ENCODE measurements at regions not wholly inside any gene's neighbourhood (a gene's known extent, or its start where the extent isn't known, plus 50 kb on each side); places are given as distances from the start of the nearest gene placed in this dataset.

GRCh38 chr6:66896415-66896814, 1189.4 kb upstream of the EYS start:
- no peak overlapping the region for H2AFZ ChIP-seq
- H3K4me2 ChIP-seq = no peak overlapping the region
- no peaks in the 10 kb centered on the region for H3K9me3 ChIP-seq (ENCODE audit: low read depth)
- H3K9me2 ChIP-seq (replicated peaks; ENCODE audit: insufficient read depth) = no peaks in the 10 kb centered on the region
- H3K4me1 ChIP-seq (ENCODE audit: insufficient read depth) = no peaks in the 10 kb centered on the region
- no peaks in the 10 kb centered on the region for H3K36me3 ChIP-seq (replicated peaks; ENCODE audit: insufficient read depth, low read depth)
- no peaks in the 10 kb centered on the region for H3K27me3 ChIP-seq
- H4K20me1 ChIP-seq (ENCODE audit: insufficient read depth, poor library complexity, severe bottlenecking) = no peaks in the 10 kb centered on the region
- H3K27ac ChIP-seq = no peak overlapping the region
- 90% methylated on average over 4 of the region's 5 CpGs for WGBS (ENCODE audit: low lambda C conversion rate, missing lambda C conversion rate)
- TF ChIP-seq EZH2phosphoT487 (IDR thresholded peaks at IDR 0.05; ENCODE audit: low read depth, severe bottlenecking, unreplicated experiment) = no peak
- TF ChIP-seq EZH2 (IDR thresholded peaks at IDR 0.05; ENCODE audit: borderline replicate concordance) = no peak
- TF ChIP-seq CTCF (IDR thresholded peaks at IDR 0.05; ENCODE audit: poor library complexity) = no peak
- no peak for DNase-seq (ENCODE audit: low spot score)
- no peak overlapping the region for H3K4me3 ChIP-seq
- no peaks in the 10 kb centered on the region for H3K79me2 ChIP-seq

GRCh38 chr6:66883453-66883852, 1176.4 kb upstream of the EYS start:
- Histone ChIP-seq H4K20me1 (ENCODE audit: insufficient read depth, poor library complexity, severe bottlenecking) (no peaks in the 10 kb centered on the region), H3K4me1 (ENCODE audit: insufficient read depth) (no peaks in the 10 kb centered on the region), H3K27me3 (no peaks in the 10 kb centered on the region), H3K79me2 (no peaks in the 10 kb centered on the region), H2AFZ (no peak overlapping the region), H3K9me3 (ENCODE audit: low read depth) (no peaks in the 10 kb centered on the region), H3K9me2 (replicated peaks; ENCODE audit: insufficient read depth) (no peaks in the 10 kb centered on the region), H3K4me2 (no peak overlapping the region), H3K36me3 (replicated peaks; ENCODE audit: insufficient read depth, low read depth) (no peaks in the 10 kb centered on the region), H3K4me3 (no peak overlapping the region), H3K27ac (no peak overlapping the region)
- no peak for TF ChIP-seq EZH2phosphoT487 (IDR thresholded peaks at IDR 0.05; ENCODE audit: low read depth, severe bottlenecking, unreplicated experiment)
- TF ChIP-seq CTCF (IDR thresholded peaks at IDR 0.05; ENCODE audit: poor library complexity) = no peak
- no peak for TF ChIP-seq EZH2 (IDR thresholded peaks at IDR 0.05; ENCODE audit: borderline replicate concordance)
- DNase-seq (ENCODE audit: low spot score) = no peak
- WGBS (ENCODE audit: low lambda C conversion rate, missing lambda C conversion rate) = 72% methylated on average over 1 of the region's 1 CpG

GRCh38 chr6:66866801-66867200, 1159.8 kb upstream of the EYS start:
- H3K9me3 ChIP-seq (ENCODE audit: low read depth) = no peaks in the 10 kb centered on the region
- WGBS (ENCODE audit: low lambda C conversion rate, missing lambda C conversion rate) = 90% methylated on average over 1 of the region's 1 CpG
- TF ChIP-seq CTCF (IDR thresholded peaks at IDR 0.05; ENCODE audit: poor library complexity) (no peak), EZH2phosphoT487 (IDR thresholded peaks at IDR 0.05; ENCODE audit: low read depth, severe bottlenecking, unreplicated experiment) (no peak), EZH2 (IDR thresholded peaks at IDR 0.05; ENCODE audit: borderline replicate concordance) (no peak)
- H3K4me3 ChIP-seq = no peak overlapping the region
- no peaks in the 10 kb centered on the region for H3K79me2 ChIP-seq
- no peaks in the 10 kb centered on the region for H3K4me1 ChIP-seq (ENCODE audit: insufficient read depth)
- H2AFZ ChIP-seq = no peak overlapping the region
- DNase-seq (ENCODE audit: low spot score) = no peak
- H3K27ac ChIP-seq = no peak overlapping the region
- no peaks in the 10 kb centered on the region for H3K36me3 ChIP-seq (replicated peaks; ENCODE audit: insufficient read depth, low read depth)
- no peaks in the 10 kb centered on the region for H3K9me2 ChIP-seq (replicated peaks; ENCODE audit: insufficient read depth)
- H3K27me3 ChIP-seq = no peaks in the 10 kb centered on the region
- no peaks in the 10 kb centered on the region for H4K20me1 ChIP-seq (ENCODE audit: insufficient read depth, poor library complexity, severe bottlenecking)
- H3K4me2 ChIP-seq = no peak overlapping the region

GRCh38 chr6:66865771-66866170, 1158.7 kb upstream of the EYS start:
- Histone ChIP-seq H3K4me3 (no peak overlapping the region), H3K9me2 (replicated peaks; ENCODE audit: insufficient read depth) (no peaks in the 10 kb centered on the region), H3K9me3 (ENCODE audit: low read depth) (no peaks in the 10 kb centered on the region), H3K27ac (no peak overlapping the region), H3K4me2 (no peak overlapping the region), H2AFZ (no peak overlapping the region), H3K36me3 (replicated peaks; ENCODE audit: insufficient read depth, low read depth) (no peaks in the 10 kb centered on the region), H3K27me3 (no peaks in the 10 kb centered on the region), H3K4me1 (ENCODE audit: insufficient read depth) (no peaks in the 10 kb centered on the region), H3K79me2 (no peaks in the 10 kb centered on the region), H4K20me1 (ENCODE audit: insufficient read depth, poor library complexity, severe bottlenecking) (no peaks in the 10 kb centered on the region)
- TF ChIP-seq EZH2phosphoT487 (IDR thresholded peaks at IDR 0.05; ENCODE audit: low read depth, severe bottlenecking, unreplicated experiment) (no peak), EZH2 (IDR thresholded peaks at IDR 0.05; ENCODE audit: borderline replicate concordance) (no peak), CTCF (IDR thresholded peaks at IDR 0.05; ENCODE audit: poor library complexity) (no peak)
- DNase-seq (ENCODE audit: low spot score) = no peak

All from hepatocyte (in vitro differentiated cells).